ENCODE measurements at regions not wholly inside any gene's neighbourhood (a gene's known extent, or its start where the extent isn't known, plus 50 kb on each side); places are given as distances from the start of the nearest gene placed in this dataset.

DNA sequence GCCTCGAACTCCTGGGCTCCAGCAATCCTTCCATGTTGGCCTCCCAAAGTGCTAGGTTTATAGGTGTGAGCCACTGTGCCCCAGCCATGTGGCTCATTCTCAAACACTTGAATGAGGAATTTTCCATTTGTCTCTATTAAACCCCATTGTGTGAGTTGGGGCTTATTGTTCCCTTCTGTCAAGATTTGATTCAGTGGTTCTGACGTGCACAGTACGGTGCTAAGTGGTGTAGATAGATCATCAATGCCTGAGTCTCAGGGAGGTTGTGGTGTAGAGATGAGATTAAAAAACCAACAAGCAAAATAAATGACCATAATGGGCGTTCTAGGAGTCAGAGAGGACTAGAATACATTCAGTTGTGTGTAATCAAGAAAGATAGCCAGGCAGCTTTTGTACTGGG lies 335.6 kb downstream of the PRL start:
- no peaks in the 10 kb centered on the region for H3K9me3 ChIP-seq
- H3K36me3 ChIP-seq, result no peaks in the 10 kb centered on the region
- H3K4me3 ChIP-seq, result no peak overlapping the region
- H3K27ac ChIP-seq, result no peak overlapping the region
- no peaks in the 10 kb centered on the region for H3K27me3 ChIP-seq
- DNase-seq (ENCODE audit: low spot score in 2 of 2), result no peak
- H3K4me1 ChIP-seq, result no peaks in the 10 kb centered on the region
- intact Hi-C loops (cut with DNase I; ENCODE audit: low total_unique reads), result no loop called here
- TF ChIP-seq POLR2AphosphoS5 (IDR thresholded peaks at IDR 0.05), result no peak
- no peak for TF ChIP-seq POLR2A (IDR thresholded peaks at IDR 0.05)
- TF ChIP-seq, protein P1, sequence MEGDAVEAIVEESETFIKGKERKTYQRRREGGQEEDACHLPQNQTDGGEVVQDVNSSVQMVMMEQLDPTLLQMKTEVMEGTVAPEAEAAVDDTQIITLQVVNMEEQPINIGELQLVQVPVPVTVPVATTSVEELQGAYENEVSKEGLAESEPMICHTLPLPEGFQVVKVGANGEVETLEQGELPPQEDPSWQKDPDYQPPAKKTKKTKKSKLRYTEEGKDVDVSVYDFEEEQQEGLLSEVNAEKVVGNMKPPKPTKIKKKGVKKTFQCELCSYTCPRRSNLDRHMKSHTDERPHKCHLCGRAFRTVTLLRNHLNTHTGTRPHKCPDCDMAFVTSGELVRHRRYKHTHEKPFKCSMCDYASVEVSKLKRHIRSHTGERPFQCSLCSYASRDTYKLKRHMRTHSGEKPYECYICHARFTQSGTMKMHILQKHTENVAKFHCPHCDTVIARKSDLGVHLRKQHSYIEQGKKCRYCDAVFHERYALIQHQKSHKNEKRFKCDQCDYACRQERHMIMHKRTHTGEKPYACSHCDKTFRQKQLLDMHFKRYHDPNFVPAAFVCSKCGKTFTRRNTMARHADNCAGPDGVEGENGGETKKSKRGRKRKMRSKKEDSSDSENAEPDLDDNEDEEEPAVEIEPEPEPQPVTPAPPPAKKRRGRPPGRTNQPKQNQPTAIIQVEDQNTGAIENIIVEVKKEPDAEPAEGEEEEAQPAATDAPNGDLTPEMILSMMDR (IDR thresholded peaks at IDR 0.05), result no peak

DNA sequence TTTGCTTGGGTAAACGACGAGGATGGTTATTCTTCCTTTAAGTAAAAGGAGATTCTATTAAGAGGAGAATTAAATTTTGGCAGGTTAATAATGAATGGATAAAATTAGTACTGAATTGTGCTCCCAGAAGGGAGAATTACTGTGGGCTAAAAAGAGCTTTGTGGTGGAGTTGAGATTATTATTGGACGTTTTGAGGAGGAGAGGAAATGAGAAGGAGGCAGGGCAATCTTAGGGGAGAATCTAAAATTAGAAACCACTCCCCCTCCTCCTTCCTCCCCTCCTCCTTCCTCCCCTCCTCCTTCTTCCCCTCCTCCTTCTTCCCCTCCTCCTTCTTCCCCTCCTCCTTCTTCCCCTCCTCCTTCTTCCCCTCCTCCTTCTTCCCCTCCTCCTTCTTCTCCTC lies 331.8 kb downstream of the PRL start:
- no peak for DNase-seq (ENCODE audit: low spot score in 2 of 2)
- intact Hi-C loops (cut with DNase I; ENCODE audit: low total_unique reads), result no loop called here
- Histone ChIP-seq H3K27me3 (no peaks in the 10 kb centered on the region), H3K9me3 (no peaks in the 10 kb centered on the region), H3K27ac (no peak overlapping the region), H3K4me1 (no peaks in the 10 kb centered on the region), H3K36me3 (no peaks in the 10 kb centered on the region), H3K4me3 (no peak overlapping the region)
- no peak for TF ChIP-seq POLR2A (IDR thresholded peaks at IDR 0.05)

DNA sequence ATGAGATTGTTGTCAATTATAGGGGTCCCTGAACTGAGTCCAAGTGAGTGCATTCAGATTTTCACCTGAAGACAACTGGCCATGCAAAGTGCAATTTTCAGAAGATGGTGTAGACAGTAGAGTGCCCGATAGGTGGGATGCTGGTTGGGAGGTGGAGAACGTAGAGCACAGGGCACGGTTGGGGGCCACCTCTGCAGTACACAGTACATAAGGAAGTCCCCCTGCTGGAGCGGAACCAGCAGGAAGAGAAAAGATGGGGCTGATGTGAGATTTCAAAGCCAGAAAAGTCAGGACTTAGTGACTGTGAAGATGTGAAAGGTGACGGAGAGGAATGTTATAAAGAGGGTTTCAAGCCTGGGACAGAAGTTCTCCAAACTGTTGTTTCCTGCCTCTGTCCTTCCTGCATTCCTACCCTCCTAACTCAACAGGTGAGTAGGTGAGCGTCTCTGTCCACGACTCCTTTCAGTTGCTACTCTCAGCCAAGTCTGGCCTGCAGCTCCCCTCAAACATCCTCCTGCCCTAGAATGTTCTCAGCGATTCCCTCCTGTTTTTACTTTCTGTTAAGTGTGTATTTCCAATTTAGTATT lies 330.8 kb downstream of the PRL start:
- H3K36me3 ChIP-seq, result no peaks in the 10 kb centered on the region
- no peak overlapping the region for H3K4me3 ChIP-seq
- intact Hi-C loops (cut with DNase I; ENCODE audit: low total_unique reads), result no loop called here
- DNase-seq (ENCODE audit: low spot score in 2 of 2), result no peak
- H3K4me1 ChIP-seq, result no peaks in the 10 kb centered on the region
- TF ChIP-seq POLR2AphosphoS5 (IDR thresholded peaks at IDR 0.05), result no peak
- no peak for TF ChIP-seq POLR2A (IDR thresholded peaks at IDR 0.05)
- TF ChIP-seq, protein P1 (IDR thresholded peaks at IDR 0.05), result no peak
- H3K27ac ChIP-seq, result no peak overlapping the region
- no peaks in the 10 kb centered on the region for H3K9me3 ChIP-seq
- H3K27me3 ChIP-seq, result no peaks in the 10 kb centered on the region

DNA sequence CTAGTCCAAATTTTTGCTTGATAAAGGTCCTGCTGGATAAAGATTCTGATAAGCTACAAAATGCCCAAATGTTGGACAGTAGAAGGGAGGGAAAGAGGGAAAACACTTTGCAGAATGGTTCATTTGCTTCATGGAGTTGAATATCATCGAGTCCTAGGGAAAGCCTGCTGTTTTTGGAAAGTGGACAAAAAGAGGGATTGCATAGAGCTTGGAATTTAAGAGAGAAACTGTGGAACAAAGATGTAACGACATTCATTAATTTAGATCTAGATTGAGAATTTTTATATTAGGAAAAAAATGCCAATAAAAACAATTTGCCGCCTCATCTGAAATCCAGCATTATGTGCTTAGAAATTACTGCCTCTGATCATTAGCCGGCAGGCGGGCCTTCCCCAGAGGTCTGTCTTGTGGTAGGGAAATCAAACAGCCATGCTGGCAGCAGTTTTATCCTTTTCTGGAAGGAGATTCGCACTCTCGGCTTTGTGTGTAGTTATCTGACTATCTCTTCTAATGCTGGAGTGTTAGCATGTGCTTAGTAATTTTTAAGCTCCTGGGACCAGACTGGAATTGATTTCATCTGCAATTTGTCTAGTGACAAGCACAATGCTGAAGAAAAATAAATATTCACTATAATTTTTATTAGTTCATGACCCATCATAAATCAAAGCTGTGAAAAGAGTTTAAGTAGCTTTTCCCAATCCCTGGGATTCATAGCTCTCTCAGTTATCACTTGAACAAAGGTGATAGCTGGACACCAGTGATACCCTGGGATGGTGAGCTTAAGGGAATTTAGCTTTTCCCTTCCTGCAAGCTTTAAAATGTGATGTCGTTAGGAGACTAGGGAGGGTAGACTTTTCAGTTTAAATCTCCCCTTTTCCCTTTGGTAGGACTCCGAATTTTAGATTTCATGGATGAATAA lies 329.5 kb downstream of the PRL start:
- no peaks in the 10 kb centered on the region for H3K9me3 ChIP-seq
- H3K36me3 ChIP-seq, result no peaks in the 10 kb centered on the region
- H3K27me3 ChIP-seq, result no peaks in the 10 kb centered on the region
- intact Hi-C loops (cut with DNase I; ENCODE audit: low total_unique reads), result no loop called here
- no peak overlapping the region for H3K4me3 ChIP-seq
- TF ChIP-seq, protein P1 (IDR thresholded peaks at IDR 0.05), result no peak
- TF ChIP-seq POLR2AphosphoS5 (IDR thresholded peaks at IDR 0.05) (no peak), POLR2A (IDR thresholded peaks at IDR 0.05) (no peak)
- H3K27ac ChIP-seq, result no peak overlapping the region
- no peaks in the 10 kb centered on the region for H3K4me1 ChIP-seq
- no peak for DNase-seq (ENCODE audit: low spot score in 2 of 2)

DNA sequence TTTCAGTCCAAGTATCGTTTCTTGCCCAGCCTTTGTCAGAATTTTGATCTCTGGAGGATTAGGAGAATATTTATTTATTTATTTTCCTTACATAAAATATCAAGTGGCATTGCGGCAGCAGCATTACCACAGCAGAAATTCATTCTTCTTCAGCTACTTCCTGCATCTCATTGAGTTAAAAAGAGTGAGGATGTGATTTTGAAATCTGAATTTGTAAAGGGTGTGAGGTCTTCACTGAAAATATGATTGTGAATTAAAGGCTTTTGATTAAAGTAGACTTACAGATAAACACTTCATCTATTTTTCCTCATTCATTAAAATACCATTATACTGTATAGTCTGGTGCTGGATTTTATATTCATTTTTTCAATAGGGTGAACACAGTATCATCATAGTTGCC lies 328.4 kb downstream of the PRL start:
- TF ChIP-seq, protein P1 (IDR thresholded peaks at IDR 0.05), result no peak
- no peak for TF ChIP-seq POLR2A (IDR thresholded peaks at IDR 0.05)
- TF ChIP-seq POLR2AphosphoS5 (IDR thresholded peaks at IDR 0.05), result no peak
- H3K4me1 ChIP-seq, result no peaks in the 10 kb centered on the region
- no peaks in the 10 kb centered on the region for H3K36me3 ChIP-seq
- no peak overlapping the region for H3K4me3 ChIP-seq
- no peaks in the 10 kb centered on the region for H3K27me3 ChIP-seq
- intact Hi-C loops (cut with DNase I; ENCODE audit: low total_unique reads), result no loop called here
- DNase-seq (ENCODE audit: low spot score in 2 of 2), result no peak
- H3K9me3 ChIP-seq, result no peaks in the 10 kb centered on the region
- no peak overlapping the region for H3K27ac ChIP-seq

Measured in breast epithelium (tissue), 4 donors.